GM21825 (cell line): ENCODE measurements at regions not wholly inside any gene's neighbourhood (a gene's known extent, or its start where the extent isn't known, plus 50 kb on each side); places are given as distances from the start of the nearest gene placed in this dataset.
"Not testable (repeated sequence)": the region's sequence is repeated elsewhere in the genome, so short reads cannot be mapped to it uniquely, and the experiment has no call there.

Experiments
- ATAC-seq: cut with Tn5 transposase; IDR thresholded peaks from one replicate; pipeline ENCODE4 v1.9.1; 2021; ENCODE audit warnings: mild to moderate bottlenecking, moderate library complexity; ENCODE audit not compliant: unreplicated experiment

GRCh38 chr6:11387707-11388430 lies 149.7 kb upstream of the TMEM170B start:
- ATAC-seq: no peak

- ATAC-seq: no peak
Observed at GRCh38 chr6:11386726-11387125, 150.8 kb upstream of the TMEM170B start.

DNA sequence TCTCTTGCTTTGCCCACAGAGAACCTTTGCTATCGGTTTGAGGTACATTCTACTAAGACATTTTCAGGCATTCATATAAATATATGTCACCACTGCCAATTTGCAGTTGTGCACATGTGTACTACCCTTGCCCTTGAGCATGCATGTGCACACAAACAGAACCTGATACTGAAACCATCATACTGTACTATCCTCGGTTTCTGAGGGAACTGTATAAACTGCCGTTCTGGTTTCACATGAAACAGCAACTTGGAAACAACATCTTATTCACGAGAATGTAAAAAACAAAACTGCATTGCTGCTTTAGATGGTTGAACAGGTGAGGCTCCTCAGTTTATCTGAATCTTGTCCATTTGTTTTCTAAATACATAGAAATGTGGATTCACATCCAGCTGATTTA lies 151.2 kb upstream of the TMEM170B start:
- ATAC-seq: peak; percentile 69

GRCh38 chr6:11384531-11385309 lies 152.3 kb upstream of the NEDD9 start:
- no peak for ATAC-seq

GRCh38 chr6:11381801-11382513 lies 149.5 kb upstream of the NEDD9 start:
- ATAC-seq: peak; percentile 69

GRCh38 chr6:11380969-11381744 lies 148.7 kb upstream of the NEDD9 start:
- ATAC-seq: no peak

DNA sequence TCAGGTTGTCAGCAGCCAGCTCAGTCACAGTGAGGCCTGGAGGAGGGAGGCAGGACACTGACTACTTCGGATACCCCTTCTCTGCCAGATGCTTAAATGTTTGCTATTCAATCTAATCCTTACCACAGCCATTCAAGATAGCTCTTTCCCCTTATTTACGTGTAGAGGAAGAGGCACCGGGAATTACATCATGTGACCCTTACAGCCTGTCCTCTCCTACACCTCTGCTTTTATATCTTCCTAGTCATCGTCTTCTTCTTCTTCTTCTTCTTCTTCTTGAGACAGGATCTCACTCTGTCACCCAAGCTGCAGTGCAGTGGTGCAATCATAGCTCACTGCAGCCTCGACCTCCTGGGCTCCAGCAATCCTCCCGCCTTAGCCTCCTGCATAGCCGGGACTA lies 148.1 kb upstream of the NEDD9 start:
- no peak for ATAC-seq

GRCh38 chr6:11379805-11380204 lies 147.3 kb upstream of the NEDD9 start:
- no peak for ATAC-seq

GRCh38 chr6:11378639-11379038 lies 146.2 kb upstream of the NEDD9 start:
- no peak for ATAC-seq

DNA sequence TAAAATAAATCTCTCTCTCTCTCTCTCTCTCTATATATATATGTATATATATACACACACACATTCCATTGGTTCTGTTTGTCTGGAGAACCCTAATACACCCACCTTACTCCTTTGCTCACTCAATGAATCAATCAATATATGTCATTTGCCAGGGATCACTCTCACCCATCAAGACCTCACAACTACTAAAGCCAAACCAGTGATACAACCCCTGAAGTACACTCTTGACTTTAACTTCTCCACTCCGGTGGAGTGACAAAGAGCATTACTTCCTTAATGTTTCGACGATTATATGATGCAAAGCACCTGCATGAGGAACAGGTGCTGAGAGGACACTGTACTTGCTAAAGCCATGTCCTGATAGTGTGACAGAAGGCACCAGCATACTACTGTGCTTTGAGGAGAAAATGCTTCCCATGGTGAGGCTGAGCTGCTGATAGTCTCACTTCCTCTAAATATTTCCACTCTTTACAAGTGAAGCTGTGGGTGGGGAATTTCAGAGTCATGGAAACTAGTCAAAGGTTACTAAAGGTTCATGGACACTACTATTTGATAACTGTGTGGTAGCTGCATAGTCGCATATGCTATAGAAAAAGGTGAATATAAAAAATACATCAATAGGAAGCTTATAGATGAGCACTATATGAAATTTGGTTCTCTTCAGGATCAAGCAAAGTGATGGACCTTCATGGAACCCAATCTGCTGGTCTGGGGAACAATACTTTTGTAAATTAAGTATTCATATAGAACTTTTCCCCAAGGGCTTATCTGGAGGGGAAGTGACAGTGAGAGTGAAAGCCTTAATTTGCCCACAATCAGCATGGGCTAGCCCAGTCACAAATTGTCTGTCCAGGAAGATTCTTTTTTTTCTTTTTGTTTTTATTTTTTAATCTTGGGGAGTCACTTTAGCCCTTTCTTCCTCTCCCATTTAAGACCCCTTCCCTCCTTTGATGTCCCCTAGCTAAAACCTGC lies 141.9 kb upstream of the NEDD9 start:
- peak; percentile 88 for ATAC-seq

GRCh38 chr6:11373208-11373607 lies 140.7 kb upstream of the NEDD9 start:
- ATAC-seq: no peak

DNA sequence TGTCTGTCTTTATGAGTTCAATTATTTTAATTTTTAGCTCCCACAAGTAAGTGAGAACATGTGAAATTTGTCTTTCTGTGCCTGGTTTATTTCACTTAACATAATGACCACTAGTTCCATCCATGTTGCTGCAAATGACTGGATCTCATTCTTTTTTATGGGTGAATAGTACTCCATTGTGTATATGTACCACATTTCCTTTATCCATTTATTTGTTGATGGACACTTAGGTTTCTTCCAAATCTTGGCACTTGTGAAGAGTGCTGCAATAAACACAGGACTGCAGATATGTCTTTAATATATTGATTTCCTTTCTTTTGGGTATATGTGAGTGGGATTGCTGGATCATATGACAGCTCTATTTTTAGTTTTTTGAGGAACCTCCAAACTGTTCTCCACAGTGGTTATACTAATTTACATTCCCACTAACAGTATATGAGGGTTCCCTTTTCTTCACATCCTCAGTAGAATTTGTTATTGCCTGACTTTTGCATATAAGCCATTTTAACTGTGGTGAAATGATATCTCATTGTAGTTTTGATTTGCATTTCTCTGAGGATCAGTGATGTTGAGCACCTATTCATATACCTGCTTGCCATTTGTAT lies 139.8 kb upstream of the NEDD9 start:
- not testable (repeated sequence) for ATAC-seq

- no peak for ATAC-seq
Observed at GRCh38 chr6:11370191-11371018, 137.9 kb upstream of the NEDD9 start.

DNA sequence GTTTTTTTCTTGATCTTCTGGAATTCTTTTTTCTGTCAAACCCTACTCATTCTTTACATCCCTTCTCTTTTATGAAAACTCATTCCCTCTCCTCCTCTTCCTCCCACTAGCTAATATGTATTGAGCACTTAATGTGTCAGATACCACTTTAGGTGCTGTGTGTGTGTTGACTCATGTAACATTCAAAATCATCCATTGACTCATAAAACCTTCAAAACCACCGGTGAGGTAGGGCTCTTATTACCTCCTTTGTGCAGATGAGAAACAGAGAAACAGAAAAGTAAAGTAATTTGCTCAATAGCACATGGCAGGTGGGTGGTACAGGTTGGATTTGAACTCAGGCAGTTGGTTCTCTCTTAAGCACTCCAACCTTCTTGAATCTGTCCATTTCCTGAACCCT lies 136.3 kb upstream of the NEDD9 start:
- no peak for ATAC-seq

DNA sequence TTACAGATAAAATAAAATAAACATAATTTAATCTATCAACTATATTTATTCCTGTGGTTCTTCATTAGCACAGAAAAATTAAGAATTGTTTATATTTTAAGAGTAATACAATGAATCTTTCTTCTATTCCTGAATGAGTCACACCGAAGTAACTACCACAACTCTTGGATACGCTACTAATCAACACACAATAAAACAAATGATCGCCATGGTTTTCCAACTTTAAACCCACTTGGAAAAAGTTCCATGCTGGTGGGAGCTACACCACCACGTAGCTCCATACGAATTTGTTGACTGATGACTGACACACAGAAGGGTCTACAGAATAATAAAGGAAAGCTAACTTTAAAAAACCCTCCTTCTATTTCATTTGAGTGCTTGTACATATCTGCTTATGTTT lies 135.8 kb upstream of the NEDD9 start:
- ATAC-seq: no peak

GRCh38 chr6:11367638-11368199 lies 135.3 kb upstream of the NEDD9 start:
- no peak for ATAC-seq

DNA sequence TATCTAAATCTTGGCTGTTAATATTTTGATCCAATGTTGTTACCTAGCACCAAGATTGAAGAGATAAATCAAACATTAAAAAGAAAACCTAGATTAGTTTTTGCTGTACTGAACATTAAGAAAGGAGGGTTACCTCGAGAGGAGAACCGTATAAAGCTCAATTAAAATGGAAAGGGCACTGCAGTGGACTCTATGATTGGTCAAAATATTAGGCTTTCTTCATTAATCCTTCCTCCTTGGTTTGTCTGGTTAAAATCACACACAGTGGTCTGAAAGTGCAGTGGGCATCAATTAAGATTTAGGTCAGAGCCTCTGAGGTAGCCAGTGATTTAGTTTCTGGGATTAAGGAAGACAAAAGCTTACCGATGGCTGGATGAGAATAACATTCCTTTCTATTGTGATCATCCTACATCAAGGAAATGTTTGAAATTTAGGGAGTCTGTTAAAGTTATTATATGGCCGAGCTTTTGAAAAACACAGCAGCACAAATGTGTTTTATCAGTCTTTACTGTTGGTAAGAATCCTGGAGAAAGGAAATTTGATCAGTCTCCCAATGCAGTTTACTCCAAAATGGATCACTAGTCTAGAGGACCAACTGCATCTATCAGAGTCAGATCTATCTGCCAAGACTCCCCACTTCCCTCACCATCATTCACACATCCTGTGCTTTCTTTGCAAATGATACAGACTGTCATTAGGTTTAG lies 134.6 kb upstream of the NEDD9 start:
- peak; percentile 32 for ATAC-seq
